Fibroblast of mammary gland (primary cell): ENCODE measurements at regions not wholly inside any gene's neighbourhood (a gene's known extent, or its start where the extent isn't known, plus 50 kb on each side); places are given as distances from the start of the nearest gene placed in this dataset.

ENCODE experiments used
- DNase-seq: peaks from one replicate; pipeline ENCODE4 v3.0.0-alpha.2; 2010; ENCODE audit warnings: low read depth
- H3K4me3 ChIP-seq: 2 replicates; pipeline ENCODE4 v1.5.1; 2011; ENCODE audit warnings: low read depth, mild to moderate bottlenecking, low read length, moderate library complexity; ENCODE audit not compliant: control insufficient read depth
- TF ChIP-seq, protein P1 (sequence below): conservative IDR thresholded peaks from 2 replicates; pipeline ENCODE4 v1.5.1; 2011; ENCODE audit warnings: low read depth, low read length, inconsistent platforms; ENCODE audit not compliant: control insufficient read depth, insufficient read depth

DNA sequence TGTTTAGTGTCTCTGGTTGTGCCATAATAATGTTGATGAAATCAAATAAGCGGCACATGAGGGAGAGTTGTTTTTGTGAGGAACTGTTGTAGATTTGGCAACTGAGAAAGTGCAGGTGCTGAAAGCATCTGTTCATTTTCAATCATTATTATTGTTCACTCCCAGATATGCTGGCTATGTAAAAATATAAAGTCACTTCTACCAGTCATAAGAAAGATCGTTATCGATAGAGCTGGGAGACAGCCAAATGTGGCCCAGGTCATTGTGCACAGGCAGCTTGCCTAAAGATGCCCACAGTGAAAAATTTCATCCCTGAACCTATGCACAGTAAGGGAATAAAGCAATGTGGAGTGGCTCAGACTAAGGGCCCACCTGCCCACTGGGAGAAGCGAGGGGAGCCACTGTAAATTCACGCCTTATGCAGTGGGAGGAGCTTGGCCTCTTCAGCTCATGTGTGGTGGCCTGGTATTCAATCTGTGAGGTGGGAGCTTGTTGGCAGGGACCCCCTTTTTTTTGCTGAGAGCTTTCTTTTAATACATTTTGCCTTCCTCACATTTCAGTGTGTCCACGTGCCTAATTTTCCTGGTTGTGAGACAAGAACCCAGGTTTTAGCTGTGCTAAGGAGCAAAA lies 1490.8 kb upstream of the TMEM132C start:
- H3K4me3 ChIP-seq = no peak overlapping the region
- TF ChIP-seq, protein P1, sequence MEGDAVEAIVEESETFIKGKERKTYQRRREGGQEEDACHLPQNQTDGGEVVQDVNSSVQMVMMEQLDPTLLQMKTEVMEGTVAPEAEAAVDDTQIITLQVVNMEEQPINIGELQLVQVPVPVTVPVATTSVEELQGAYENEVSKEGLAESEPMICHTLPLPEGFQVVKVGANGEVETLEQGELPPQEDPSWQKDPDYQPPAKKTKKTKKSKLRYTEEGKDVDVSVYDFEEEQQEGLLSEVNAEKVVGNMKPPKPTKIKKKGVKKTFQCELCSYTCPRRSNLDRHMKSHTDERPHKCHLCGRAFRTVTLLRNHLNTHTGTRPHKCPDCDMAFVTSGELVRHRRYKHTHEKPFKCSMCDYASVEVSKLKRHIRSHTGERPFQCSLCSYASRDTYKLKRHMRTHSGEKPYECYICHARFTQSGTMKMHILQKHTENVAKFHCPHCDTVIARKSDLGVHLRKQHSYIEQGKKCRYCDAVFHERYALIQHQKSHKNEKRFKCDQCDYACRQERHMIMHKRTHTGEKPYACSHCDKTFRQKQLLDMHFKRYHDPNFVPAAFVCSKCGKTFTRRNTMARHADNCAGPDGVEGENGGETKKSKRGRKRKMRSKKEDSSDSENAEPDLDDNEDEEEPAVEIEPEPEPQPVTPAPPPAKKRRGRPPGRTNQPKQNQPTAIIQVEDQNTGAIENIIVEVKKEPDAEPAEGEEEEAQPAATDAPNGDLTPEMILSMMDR = no peak
- no peak for DNase-seq

DNA sequence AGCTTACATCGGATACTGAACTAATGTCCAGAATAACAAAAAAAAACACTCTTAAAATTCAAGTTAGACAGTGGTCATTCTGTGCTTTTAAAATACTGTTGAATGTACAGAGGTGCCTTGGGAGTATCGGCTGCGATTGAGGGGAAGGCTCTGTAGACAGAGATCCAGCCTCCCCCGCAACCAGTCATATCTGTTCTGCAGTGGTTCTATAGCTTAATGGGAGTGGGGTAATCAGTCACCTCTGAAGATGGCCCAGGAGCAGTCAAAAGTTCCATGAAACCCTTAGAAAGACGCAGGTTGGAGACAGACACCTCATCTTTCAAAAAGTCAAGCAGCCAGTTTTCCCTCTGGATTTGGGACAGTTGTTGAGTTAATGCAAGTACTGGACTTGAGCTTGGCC lies 1486.6 kb upstream of the TMEM132C start:
- TF ChIP-seq, protein P1 = no peak
- no peak overlapping the region for H3K4me3 ChIP-seq
- no peak for DNase-seq

- H3K4me3 ChIP-seq = no peak overlapping the region
- TF ChIP-seq, protein P1 = no peak
- no peak for DNase-seq
Measured at GRCh38 chr12:126781593-126781992, 1485.4 kb upstream of the TMEM132C start.

DNA sequence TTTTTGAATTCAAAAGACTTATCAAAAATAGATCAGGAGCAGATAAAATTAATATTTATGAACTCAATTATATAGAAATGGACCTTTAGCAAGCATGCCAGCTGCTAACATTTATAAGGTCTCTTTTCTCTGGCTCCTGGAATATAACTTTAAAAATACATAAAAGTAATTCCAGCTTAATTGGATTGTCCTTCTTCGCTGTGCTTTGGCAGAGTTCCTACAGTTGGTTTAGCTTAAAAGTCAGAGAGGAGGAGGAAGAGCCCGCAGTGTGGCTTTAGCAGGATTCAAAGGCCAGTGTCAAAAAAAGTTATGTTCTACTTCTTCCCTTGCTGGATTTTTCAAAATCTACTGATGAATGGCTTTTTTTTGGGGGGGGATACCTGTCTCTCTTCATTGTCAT lies 1484.9 kb upstream of the TMEM132C start:
- no peak for DNase-seq
- TF ChIP-seq, protein P1 = no peak
- H3K4me3 ChIP-seq = no peak overlapping the region

DNA sequence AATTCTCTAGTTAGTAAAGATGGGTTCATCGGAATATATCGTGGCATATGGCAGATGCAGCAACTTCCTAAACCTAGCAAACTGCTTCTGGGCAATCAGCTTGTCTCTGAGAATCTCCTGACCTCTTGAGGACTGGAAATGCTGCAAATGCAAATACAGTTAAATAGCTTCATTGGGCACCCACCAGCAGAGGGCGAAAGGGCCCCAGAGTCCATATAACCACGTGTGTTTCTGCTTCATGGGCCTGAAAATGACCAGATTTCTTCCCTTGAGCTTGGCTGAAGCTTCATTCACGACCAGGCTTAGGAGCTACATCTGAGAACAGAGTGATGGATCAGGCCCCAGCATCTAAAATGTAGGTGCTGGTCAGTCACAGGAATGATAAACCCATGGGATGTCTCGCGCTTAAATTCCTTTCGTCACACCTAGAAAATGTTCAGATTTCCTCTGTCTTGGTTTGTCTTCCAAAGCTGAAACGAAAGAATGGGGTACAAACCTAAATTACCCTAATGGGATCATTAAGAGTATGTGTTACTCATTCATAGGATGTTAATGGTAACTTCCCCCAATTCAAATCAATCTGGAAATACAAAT lies 1482.5 kb upstream of the TMEM132C start:
- TF ChIP-seq, protein P1 = peak; percentile 43
- DNase-seq = peak; percentile 29

DNA sequence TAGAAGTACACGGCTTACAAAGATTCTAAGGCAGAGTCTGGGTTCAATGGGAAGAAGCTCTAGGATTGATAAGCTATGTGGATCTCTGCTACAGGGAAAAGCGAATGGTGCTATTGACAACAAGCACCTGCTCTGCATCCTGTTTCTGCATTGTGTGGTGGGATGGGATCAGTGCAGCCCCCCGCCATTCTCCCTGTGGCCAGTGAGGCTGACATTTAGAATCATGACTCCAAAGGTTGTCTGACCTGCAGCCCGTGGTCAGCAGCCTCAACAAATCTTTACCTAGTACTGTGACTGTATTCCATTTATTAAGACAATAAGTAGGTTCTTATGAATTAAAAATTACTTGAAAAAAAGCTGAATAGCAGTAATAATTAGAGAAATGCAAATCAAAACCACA lies 1477.0 kb upstream of the TMEM132C start:
- DNase-seq = no peak
- TF ChIP-seq, protein P1 = no peak

More for the DNA sequence above, 1482.5 kb upstream of the TMEM132C start:
- no peak overlapping the region for H3K4me3 ChIP-seq

DNA sequence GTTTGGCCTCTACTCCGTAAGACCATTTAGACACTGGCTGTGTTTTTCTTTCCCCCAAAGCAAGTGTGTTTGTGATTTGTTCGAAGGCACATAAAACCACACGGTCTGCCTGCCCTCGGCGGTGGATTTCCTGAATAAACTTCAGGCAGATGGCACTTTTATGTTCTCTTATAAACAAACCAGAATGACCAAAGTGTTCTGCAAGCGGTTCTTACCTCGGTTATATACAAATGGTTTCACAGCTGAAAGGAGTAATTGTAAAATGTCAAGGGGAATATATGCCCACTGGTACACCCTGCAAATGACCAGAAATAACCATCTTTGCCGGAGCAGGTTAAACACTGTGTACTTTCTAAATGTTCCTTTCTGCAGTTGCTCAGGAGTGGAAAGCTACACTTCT lies 1475.8 kb upstream of the TMEM132C start:
- TF ChIP-seq, protein P1 = no peak
- H3K4me3 ChIP-seq = no peak overlapping the region
- DNase-seq = no peak

More for the DNA sequence above, 1477.0 kb upstream of the TMEM132C start:
- no peak overlapping the region for H3K4me3 ChIP-seq
